WERI-Rb-1 (cell line): ENCODE measurements at regions not wholly inside any gene's neighbourhood (a gene's known extent, or its start where the extent isn't known, plus 50 kb on each side); places are given as distances from the start of the nearest gene placed in this dataset.

ENCODE experiments used
- DNase-seq: peaks from one replicate; pipeline ENCODE4 v3.0.0-alpha.2; 2020
- H3K27ac ChIP-seq: fragments of 250-450 bp; sonication (Bioruptor Pico); 2 replicates; pipeline ENCODE4 v1.5.1; 2020; ENCODE audit warnings: mild to moderate bottlenecking, moderate library complexity
- H3K27me3 ChIP-seq: fragments of 250-450 bp; sonication (Bioruptor Pico); 2 replicates; pipeline ENCODE4 v1.5.1; 2021; ENCODE audit warnings: mild to moderate bottlenecking, low read depth, moderate library complexity; ENCODE audit not compliant: insufficient read depth, severe bottlenecking
- H3K36me3 ChIP-seq: fragments of 250-450 bp; sonication (Bioruptor Pico); 2 replicates; pipeline ENCODE4 v1.5.1; 2020; ENCODE audit warnings: mild to moderate bottlenecking, moderate library complexity
- H3K4me3 ChIP-seq: 2 replicates; pipeline ENCODE4 v1.5.1; 2011; ENCODE audit warnings: low read depth, mild to moderate bottlenecking, control low read depth, low read length
- H3K9me3 ChIP-seq: fragments of 250-450 bp; sonication (Bioruptor Pico); 2 replicates; pipeline ENCODE4 v1.5.1; 2021; ENCODE audit warnings: mild to moderate bottlenecking, moderate library complexity; ENCODE audit not compliant: severe bottlenecking
- CTCF ChIP-seq: IDR thresholded peaks from 2 replicates; pipeline ENCODE4 v1.5.1; 2011; ENCODE audit warnings: low read depth, mild to moderate bottlenecking, control low read depth, inconsistent platforms, low read length

GRCh38 chr2:52749764-52750163 is 1017.8 kb upstream of the CHAC2 start:
- no peak for TF ChIP-seq CTCF
- Histone ChIP-seq H3K36me3 (no peaks in the 10 kb centered on the region), H3K27me3 (no peaks in the 10 kb centered on the region), H3K4me3 (no peak overlapping the region), H3K27ac (no peak overlapping the region), H3K9me3 (peaks cover 9% of the 10 kb centered on the region)
- DNase-seq, result no peak

GRCh38 chr2:52745144-52745543 is 1022.5 kb upstream of the CHAC2 start:
- Histone ChIP-seq H3K9me3 (peaks cover 9% of the 10 kb centered on the region), H3K4me3 (no peak overlapping the region), H3K27me3 (no peaks in the 10 kb centered on the region), H3K27ac (no peak overlapping the region), H3K36me3 (no peaks in the 10 kb centered on the region)
- TF ChIP-seq CTCF, result no peak
- no peak for DNase-seq

GRCh38 chr2:52732849-52733395 is 1034.7 kb upstream of the CHAC2 start:
- peaks cover 7% of the 10 kb centered on the region for H3K9me3 ChIP-seq
- no peak overlapping the region for H3K4me3 ChIP-seq
- no peak overlapping the region for H3K27ac ChIP-seq
- H3K36me3 ChIP-seq, result no peaks in the 10 kb centered on the region
- no peak for TF ChIP-seq CTCF
- no peak for DNase-seq
- no peaks in the 10 kb centered on the region for H3K27me3 ChIP-seq

- Histone ChIP-seq H3K9me3 (peaks cover 7% of the 10 kb centered on the region), H3K4me3 (no peak overlapping the region), H3K36me3 (no peaks in the 10 kb centered on the region), H3K27ac (no peak overlapping the region), H3K27me3 (no peaks in the 10 kb centered on the region)
- DNase-seq, result peak; percentile 28
- no peak for TF ChIP-seq CTCF
Observed at GRCh38 chr2:52724585-52724984, 1043.0 kb upstream of the CHAC2 start.

- Histone ChIP-seq H3K9me3 (no peaks in the 10 kb centered on the region), H3K36me3 (no peaks in the 10 kb centered on the region), H3K27me3 (no peaks in the 10 kb centered on the region), H3K27ac (no peak overlapping the region), H3K4me3 (no peak overlapping the region)
- no peak for DNase-seq
- no peak for TF ChIP-seq CTCF
Observed at GRCh38 chr2:52717836-52718235, 1049.8 kb upstream of the CHAC2 start.

- DNase-seq, result no peak
- Histone ChIP-seq H3K36me3 (no peaks in the 10 kb centered on the region), H3K27me3 (no peaks in the 10 kb centered on the region), H3K9me3 (no peaks in the 10 kb centered on the region), H3K4me3 (no peak overlapping the region), H3K27ac (no peak overlapping the region)
- TF ChIP-seq CTCF, result no peak
Observed at GRCh38 chr2:52710810-52711618, 1056.6 kb upstream of the CHAC2 start.
